HG02981 (cell line): ENCODE measurements at regions not wholly inside any gene's neighbourhood (a gene's known extent, or its start where the extent isn't known, plus 50 kb on each side); places are given as distances from the start of the nearest gene placed in this dataset.

Experiments
- ATAC-seq: cut with Tn5 transposase; IDR thresholded peaks from one replicate; pipeline ENCODE4 v1.9.1; 2021; ENCODE audit warnings: mild to moderate bottlenecking, moderate library complexity; ENCODE audit not compliant: unreplicated experiment

- ATAC-seq, result no peak
Measured at GRCh38 chr4:163863082-163863481, 368.6 kb downstream of the TMA16 start.

GRCh38 chr4:163865010-163865409 is 370.5 kb downstream of the TMA16 start:
- ATAC-seq, result no peak

GRCh38 chr4:163866728-163867315 is 372.3 kb downstream of the TMA16 start:
- peak; percentile 43 for ATAC-seq

- ATAC-seq, result no peak
Measured at GRCh38 chr4:163868445-163868844, 374.0 kb downstream of the TMA16 start.

- ATAC-seq, result no peak
Measured at GRCh38 chr4:163871078-163871477, 376.6 kb downstream of the TMA16 start.

GRCh38 chr4:163875327-163875726 is 380.8 kb downstream of the TMA16 start:
- ATAC-seq, result no peak

GRCh38 chr4:163878336-163879121 is 384.0 kb downstream of the TMA16 start:
- ATAC-seq, result peak; percentile 48

- ATAC-seq, result no peak
Measured at GRCh38 chr4:163892417-163892816, 397.9 kb downstream of the TMA16 start.

GRCh38 chr4:163895378-163896005 is 401.0 kb downstream of the TMA16 start:
- ATAC-seq, result no peak

GRCh38 chr4:163901319-163901718 is 406.8 kb downstream of the TMA16 start:
- ATAC-seq, result no peak

- no peak for ATAC-seq
Measured at GRCh38 chr4:163902417-163902816, 407.9 kb downstream of the TMA16 start.

GRCh38 chr4:163911891-163912290 is 417.4 kb downstream of the TMA16 start:
- ATAC-seq, result no peak

- no peak for ATAC-seq
Measured at GRCh38 chr4:163913571-163913970, 419.1 kb downstream of the TMA16 start.

GRCh38 chr4:163915896-163916295 is 421.4 kb downstream of the TMA16 start:
- no peak for ATAC-seq

- ATAC-seq, result no peak
Measured at GRCh38 chr4:163920426-163920825, 425.9 kb downstream of the TMA16 start.

GRCh38 chr4:163922302-163922701 is 427.8 kb downstream of the TMA16 start:
- ATAC-seq, result no peak

- no peak for ATAC-seq
Measured at GRCh38 chr4:163923092-163923491, 428.6 kb downstream of the TMA16 start.

GRCh38 chr4:163930086-163930485 is 435.6 kb downstream of the TMA16 start:
- ATAC-seq, result no peak

- ATAC-seq, result no peak
Measured at GRCh38 chr4:163932504-163932903, 438.0 kb downstream of the TMA16 start.

GRCh38 chr4:163939597-163939996 is 445.1 kb downstream of the TMA16 start:
- ATAC-seq, result no peak

GRCh38 chr4:163941221-163941905 is 446.9 kb downstream of the TMA16 start:
- no peak for ATAC-seq
